AG04449 (cell line): ENCODE measurements at regions not wholly inside any gene's neighbourhood (a gene's known extent, or its start where the extent isn't known, plus 50 kb on each side); places are given as distances from the start of the nearest gene placed in this dataset.

Experiments
- CTCF ChIA-PET: fragments of 350-600 bp; formaldehyde crosslinking; extraction: SDS; loops from one replicate; lab custom pipeline; 2021; ENCODE audit warnings: antibody characterized with exemption; lab: Yijun Ruan, JAX
- POLR2A ChIA-PET: fragments of 400-600, 350-600 bp; formaldehyde crosslinking; extraction: SDS; loops from one replicate; lab custom pipeline; 2020; ENCODE audit warnings: antibody characterized with exemption, inconsistent platforms; lab: Yijun Ruan, JAX
- DNase-seq: peaks from one replicate; pipeline ENCODE4 v3.0.0-alpha.2; 2010; ENCODE audit warnings: low read depth, low spot score
- H3K4me3 ChIP-seq: 2 replicates; pipeline ENCODE4 v1.5.1; 2011; ENCODE audit warnings: low read depth, mild to moderate bottlenecking, control low read depth, low read length
- CTCF ChIP-seq: IDR thresholded peaks from one replicate; pipeline ENCODE4 v1.5.1; 2011; ENCODE audit warnings: mild to moderate bottlenecking, moderate library complexity, low read length, control low read depth, inconsistent platforms; ENCODE audit not compliant: insufficient read depth; ENCODE audit errors: missing control alignments

DNA sequence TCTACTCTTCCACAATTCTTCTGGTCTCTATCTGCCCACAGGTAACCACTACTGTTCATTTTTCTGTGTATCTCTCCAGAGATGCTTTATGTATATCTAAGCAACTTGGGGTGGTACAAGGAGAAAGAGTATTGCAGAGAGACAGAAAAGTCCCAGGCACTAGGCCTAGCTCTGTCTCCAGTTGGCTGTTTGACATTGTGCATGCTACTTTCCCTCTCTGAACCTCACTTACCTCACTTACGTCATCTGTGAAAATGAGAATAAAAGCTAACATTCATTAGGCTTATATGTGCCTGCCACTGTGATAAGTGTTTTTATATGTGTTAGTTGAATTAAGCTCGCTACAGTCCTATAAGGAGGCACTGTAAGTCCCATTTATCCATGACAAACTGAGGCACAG, 76.7 kb upstream of the RNU6-1 start:
- ChIA-PET CTCF (interaction anchor here (0.6 to 1.8 kb wide), 3 partner anchors 45 to 238 kb away, joined by 3 to 7 read pairs (median 3); no protein-coding TSS in a partner anchor), POLR2A (no interaction called here)
- no peak overlapping the region for H3K4me3 ChIP-seq
- TF ChIP-seq CTCF: no peak
- no peak for DNase-seq

GRCh38 chr15:67917037-67917436, 77.2 kb upstream of the RNU6-1 start:
- H3K4me3 ChIP-seq: no peak overlapping the region
- no peak for TF ChIP-seq CTCF
- POLR2A ChIA-PET: no interaction called here
- CTCF ChIA-PET: interaction anchor here (1.0 to 1.8 kb wide), 2 partner anchors 53 to 237 kb away, joined by 3 to 7 read pairs; no protein-coding TSS in a partner anchor
- DNase-seq: no peak

DNA sequence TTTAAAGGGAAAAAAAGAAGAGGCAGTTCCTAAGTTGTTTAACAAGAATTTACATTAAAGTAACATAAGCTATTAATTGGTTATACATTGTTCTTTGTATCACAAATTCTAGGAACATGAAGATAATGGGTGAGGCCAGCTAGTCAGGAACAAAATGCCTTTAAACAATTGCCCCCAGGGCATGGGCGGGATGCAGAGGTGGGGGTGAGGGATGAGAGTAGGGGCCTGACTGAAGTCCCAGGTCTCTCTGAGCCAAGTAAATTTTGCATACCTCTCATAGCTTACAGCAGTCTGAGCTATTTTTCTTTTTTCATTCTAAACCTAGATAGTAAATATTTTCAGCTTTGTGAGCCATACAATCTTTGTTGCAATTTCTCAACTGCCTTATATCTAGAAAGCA, 77.8 kb upstream of the RNU6-1 start:
- DNase-seq: no peak
- no peak overlapping the region for H3K4me3 ChIP-seq
- ChIA-PET POLR2A (no interaction called here), CTCF (interaction anchor here (1.3 to 1.8 kb wide), 2 partner anchors 54 to 237 kb away, joined by 5 to 7 read pairs; no protein-coding TSS in a partner anchor)
- no peak for TF ChIP-seq CTCF

DNA sequence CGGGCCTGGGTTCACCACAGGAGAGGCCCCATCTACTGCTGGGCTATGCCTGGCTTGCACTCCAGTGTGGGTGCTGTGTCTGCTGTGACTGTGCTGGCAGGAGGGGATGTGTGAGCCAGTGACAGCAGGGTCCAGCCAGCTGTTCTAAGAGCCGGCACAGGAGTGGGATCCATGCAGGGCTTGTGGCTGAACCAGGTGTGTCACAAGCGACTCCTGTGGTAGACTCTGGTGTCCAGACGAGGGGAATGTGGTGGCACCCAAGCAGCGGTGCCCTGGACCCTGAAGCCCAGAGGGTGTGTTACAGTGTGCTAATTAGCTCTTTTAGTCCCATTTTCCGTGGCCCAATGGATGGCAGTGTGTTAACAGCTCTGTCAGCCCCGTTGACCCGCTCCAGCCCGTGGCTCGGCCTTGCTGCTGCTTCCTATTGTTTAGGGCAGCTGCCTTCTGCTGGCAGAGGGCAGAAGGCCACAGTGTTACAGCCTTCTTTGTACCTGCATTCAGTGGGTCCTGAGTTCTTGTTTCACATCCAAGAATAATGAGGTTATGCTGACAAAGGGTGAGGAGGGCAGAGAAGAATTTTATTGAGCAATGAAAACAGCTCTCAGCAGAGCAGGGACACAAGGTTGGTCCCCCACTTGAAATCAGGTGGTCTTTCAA, 78.5 kb upstream of the RNU6-1 start:
- POLR2A ChIA-PET: no interaction called here
- H3K4me3 ChIP-seq: no peak overlapping the region
- no peak for TF ChIP-seq CTCF
- CTCF ChIA-PET: interaction anchor here (1.3 to 1.8 kb wide), 2 partner anchors 55 to 236 kb away, joined by 5 to 7 read pairs; no protein-coding TSS in a partner anchor
- DNase-seq: no peak

DNA sequence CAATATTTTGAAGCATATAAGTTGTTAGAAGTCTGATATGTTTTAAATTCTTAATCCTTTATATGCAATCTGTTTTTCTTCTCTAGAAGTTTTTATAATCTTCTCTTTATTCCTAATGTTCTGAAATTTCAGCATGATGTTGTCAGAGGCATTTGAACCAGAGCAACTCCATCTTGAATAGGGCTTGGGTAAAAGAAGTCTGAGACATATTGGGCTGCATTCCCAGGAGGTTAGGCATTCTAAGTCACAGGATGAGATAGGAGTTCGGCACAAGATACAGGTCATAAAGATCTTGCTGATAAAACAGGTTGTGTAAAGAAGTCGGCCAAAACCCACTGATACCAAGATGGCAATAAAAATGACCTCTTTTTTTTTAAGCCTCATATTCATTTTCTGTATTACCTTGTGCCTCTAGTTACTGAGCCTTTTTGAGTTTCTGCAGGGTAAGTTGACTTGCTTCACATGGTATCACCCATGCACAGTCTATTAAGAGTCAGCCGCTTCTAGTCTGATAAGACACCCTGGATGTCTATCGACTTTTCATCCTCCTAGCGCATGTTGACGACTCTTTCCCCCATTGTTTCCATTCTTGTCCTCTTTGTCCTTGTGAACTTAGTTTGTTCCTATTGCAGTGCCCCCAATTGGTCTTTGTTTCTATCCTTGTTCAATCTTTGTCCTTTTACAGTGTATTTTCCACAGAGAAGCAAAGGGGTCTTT, 80.8 kb upstream of the RNU6-1 start:
- CTCF ChIA-PET: no interaction called here
- POLR2A ChIA-PET: no interaction called here
- DNase-seq: no peak
- no peak overlapping the region for H3K4me3 ChIP-seq
- no peak for TF ChIP-seq CTCF

- ChIA-PET CTCF (no interaction called here), POLR2A (no interaction called here)
- H3K4me3 ChIP-seq: no peak overlapping the region
- no peak for DNase-seq
- no peak for TF ChIP-seq CTCF
Observed at GRCh38 chr15:67922106-67922675, 82.3 kb upstream of the RNU6-1 start.
